Lower leg skin (tissue), 3 donors: ENCODE measurements at regions not wholly inside any gene's neighbourhood (a gene's known extent, or its start where the extent isn't known, plus 50 kb on each side); places are given as distances from the start of the nearest gene placed in this dataset.

Experiments used
- CTCF ChIP-seq, 3 donors: fragments of 450-650 bp; IDR thresholded peaks; one replicate each; pipeline ENCODE4 v1.5.1; 2016; ENCODE audit warnings: antibody characterized with exemption in 3 of 3, mild to moderate bottlenecking in 3 of 3, moderate library complexity in 2 of 3
- POLR2A ChIP-seq, 2 donors: fragments of 450-650 bp; IDR thresholded peaks; one replicate each; pipeline ENCODE4 v1.6.1; 2016 to 2017; ENCODE audit warnings: antibody characterized with exemption in 2 of 2, mild to moderate bottlenecking in 1 of 2, moderate library complexity in 1 of 2

GRCh38 chr7:10117815-10118214 is 855.9 kb upstream of the PHF14 start:
- TF ChIP-seq CTCF (IDR thresholded peaks at IDR 0.05) (no peak), POLR2A (IDR thresholded peaks at IDR 0.05) (no peak)
